GM10266 (cell line): ENCODE measurements at regions not wholly inside any gene's neighbourhood (a gene's known extent, or its start where the extent isn't known, plus 50 kb on each side); places are given as distances from the start of the nearest gene placed in this dataset.
"Not testable (repeated sequence)": the region's sequence is repeated elsewhere in the genome, so short reads cannot be mapped to it uniquely, and the experiment has no call there.

Experiments used
- DNase-seq: peaks from one replicate; pipeline ENCODE4 v3.0.0; 2012; ENCODE audit errors: extremely low spot score
- CTCF ChIP-seq: IDR thresholded peaks from 2 replicates; pipeline ENCODE4 v1.5.1; 2012; ENCODE audit warnings: mild to moderate bottlenecking, low read depth; ENCODE audit not compliant: control insufficient read depth, insufficient read depth; ENCODE audit errors: missing control alignments

- TF ChIP-seq CTCF: no peak
- DNase-seq: no peak
Measured at GRCh38 chr11:29162491-29162890, 854.3 kb downstream of the KCNA4 start.

- no peak for DNase-seq
- no peak for TF ChIP-seq CTCF
Measured at GRCh38 chr11:29161191-29161590, 855.6 kb downstream of the KCNA4 start.

- peak; percentile 63 for TF ChIP-seq CTCF
- DNase-seq: peak; percentile 13
Measured at GRCh38 chr11:29159552-29160465, 857.0 kb downstream of the KCNA4 start.

- TF ChIP-seq CTCF: no peak
Measured at GRCh38 chr11:29153078-29153477, 863.8 kb downstream of the KCNA4 start.

GRCh38 chr11:29142573-29142972 lies 874.3 kb downstream of the KCNA4 start:
- not testable (repeated sequence) for DNase-seq

More at GRCh38 chr11:29153078-29153477, 863.8 kb downstream of the KCNA4 start:
- no peak for DNase-seq

- no peak for TF ChIP-seq CTCF
- no peak for DNase-seq
Measured at GRCh38 chr11:29135504-29135903, 881.3 kb downstream of the KCNA4 start.

GRCh38 chr11:29131055-29131454 lies 885.8 kb downstream of the KCNA4 start:
- no peak for DNase-seq
- no peak for TF ChIP-seq CTCF
